Ovary (tissue), 7 donors: ENCODE measurements at regions not wholly inside any gene's neighbourhood (a gene's known extent, or its start where the extent isn't known, plus 50 kb on each side); places are given as distances from the start of the nearest gene placed in this dataset.

Source experiments
- DNase-seq, 5 donors: peaks; one replicate each; pipeline ENCODE4 v3.0.0-alpha.2; 2019 to 2020
- H3K27ac ChIP-seq, 2 donors: fragments of 200-600 bp; one replicate each; pipeline versions ENCODE4 v1.5.1 to v1.8.0; 2019 to 2022
- H3K27me3 ChIP-seq: fragments of 200-600 bp; one replicate; pipeline ENCODE4 v1.8.0; 2022
- H3K36me3 ChIP-seq: fragments of 200-600 bp; sonication (generic); one replicate; pipeline ENCODE4 v1.5.1; 2019
- H3K4me1 ChIP-seq: one replicate; pipeline ENCODE4 v1.8.1; 2013; ENCODE audit warnings: mild to moderate bottlenecking, moderate library complexity; ENCODE audit not compliant: insufficient read depth
- H3K4me3 ChIP-seq: fragments of 200-600 bp; sonication (generic); one replicate; pipeline ENCODE4 v1.5.1; 2017
- H3K9me3 ChIP-seq, 2 donors: fragments of 200-600 bp in 1 of 2; sonication (generic) in 1 of 2; one replicate each; pipeline versions ENCODE4 v1.5.1 to v1.8.1; 2013 to 2019; ENCODE audit warnings: mild to moderate bottlenecking in 1 of 2, moderate library complexity in 1 of 2
- CTCF ChIP-seq, 3 donors: fragments of 450-650 bp in 2 of 3; fragments of 200-600 bp in 1 of 3; IDR thresholded peaks; one replicate each; pipeline versions ENCODE4 v1.5.1 to v1.8.0; 2016 to 2022; ENCODE audit warnings: antibody characterized with exemption in 3 of 3, mild to moderate bottlenecking in 1 of 3
- EP300 ChIP-seq: sonication (generic); formaldehyde crosslinking; IDR thresholded peaks from one replicate; pipeline ENCODE4 v1.6.1; 2017; ENCODE audit warnings: antibody characterized with exemption
- POLR2A ChIP-seq: fragments of 450-650 bp; IDR thresholded peaks from one replicate; pipeline ENCODE4 v1.6.1; 2017; ENCODE audit warnings: antibody characterized with exemption, mild to moderate bottlenecking, moderate library complexity
- WGBS, 3 donors: extraction: QIAGEN DNeasy Blood & Tissue Kit in 1 of 3; methylation state at CpG; one replicate each; pipeline versions ENCODE4 v1.1.5 to v1.1.7; 2013 to 2017; 5-methylcytosine and 5-hydroxymethylcytosine counted together
- intact Hi-C, 4 donors: fragments of 100-400 bp; cut with DNase I; formaldehyde crosslinking; loops; one replicate each; pipeline versions ENCODE4 v1.11.0 to v1.15.1; 2022 to 2023
- donor health status: DM: no; HTN: no; CAD: no; lungs with moderate emphysema.
- donor health status: DM: no; HTN: no; CAD: no.
- donor health status: Bipolar disorder and iron deficiency.
- donor health status: DM: no; HTN: no; CAD: no.
- donor health status: DM: yes; HTN: yes; CAD: no.

- Histone ChIP-seq H3K27ac (no peak overlapping the region), H3K36me3 (no peaks in the 10 kb centered on the region), H3K4me3 (no peak overlapping the region), H3K27me3 (no peaks in the 10 kb centered on the region), H3K9me3 (no peaks in the 10 kb centered on the region), H3K4me1 (no peaks in the 10 kb centered on the region)
- TF ChIP-seq POLR2A: no peak
- no peak for TF ChIP-seq CTCF (IDR thresholded peaks at IDR 0.05)
- no peak for TF ChIP-seq EP300
- intact Hi-C loops: no loop called here
- DNase-seq: no peak
- 52 to 75% (median 60%) methylated on average over 1 of the region's 1 CpG for WGBS, 3 donors
These were observed 128.9 kb upstream of the FAM78B start for GRCh38 chr1:166295656-166296055.

GRCh38 chr1:166297993-166298392 is 131.2 kb upstream of the FAM78B start:
- no peaks in the 10 kb centered on the region for H3K4me1 ChIP-seq
- H3K36me3 ChIP-seq: no peaks in the 10 kb centered on the region
- no peaks in the 10 kb centered on the region for H3K27me3 ChIP-seq
- intact Hi-C loops: no loop called here
- TF ChIP-seq POLR2A (no peak), CTCF (IDR thresholded peaks at IDR 0.05) (no peak), EP300 (no peak)
- H3K27ac ChIP-seq: no peak overlapping the region
- no peaks in the 10 kb centered on the region for H3K9me3 ChIP-seq
- 50 to 62% (median 55%) methylated on average over 1 of the region's 1 CpG for WGBS, 3 donors
- DNase-seq: no peak
- no peak overlapping the region for H3K4me3 ChIP-seq

GRCh38 chr1:166300767-166301166 is 134.0 kb upstream of the FAM78B start:
- H3K9me3 ChIP-seq: no peaks in the 10 kb centered on the region
- intact Hi-C loops: no loop called here
- H3K27ac ChIP-seq: no peak overlapping the region
- no peaks in the 10 kb centered on the region for H3K27me3 ChIP-seq
- DNase-seq: no peak
- H3K4me3 ChIP-seq: no peak overlapping the region
- 84 to 86% (median 85%) methylated on average over 5 of the region's 5 CpGs for WGBS, 3 donors
- no peaks in the 10 kb centered on the region for H3K4me1 ChIP-seq
- no peak for TF ChIP-seq POLR2A
- TF ChIP-seq EP300: no peak
- no peak for TF ChIP-seq CTCF (IDR thresholded peaks at IDR 0.05)
- H3K36me3 ChIP-seq: no peaks in the 10 kb centered on the region

GRCh38 chr1:166302989-166303758 is 136.4 kb upstream of the FAM78B start:
- DNase-seq: no peak
- 53 to 67% (median 55%) methylated on average over 7 of the region's 7 CpGs for WGBS, 3 donors

More at GRCh38 chr1:166302989-166303758, 136.4 kb upstream of the FAM78B start:
- TF ChIP-seq CTCF (IDR thresholded peaks at IDR 0.05) (no peak), EP300 (no peak), POLR2A (no peak)
- Histone ChIP-seq H3K27me3 (no peaks in the 10 kb centered on the region), H3K4me3 (no peak overlapping the region), H3K4me1 (no peaks in the 10 kb centered on the region), H3K27ac (no peak overlapping the region), H3K9me3 (no peaks in the 10 kb centered on the region), H3K36me3 (no peaks in the 10 kb centered on the region)
- intact Hi-C loops: no loop called here
